ENCODE measurements at regions not wholly inside any gene's neighbourhood (a gene's known extent, or its start where the extent isn't known, plus 50 kb on each side); places are given as distances from the start of the nearest gene placed in this dataset.

- Histone ChIP-seq H3K36me3 (ENCODE audit: control insufficient read depth, insufficient read depth, low read length) (no peaks in the 10 kb centered on the region), H3K4me3 (ENCODE audit: low read depth, low read length) (no peak overlapping the region), H3K27me3 (ENCODE audit: control insufficient read depth, insufficient read depth, low read length) (peaks cover 2% of the 10 kb centered on the region)
- peak; percentile 51 for DNase-seq (ENCODE audit: low read depth)
- no peak for FAIRE-seq
- TF ChIP-seq CTCF (IDR thresholded peaks at IDR 0.05; ENCODE audit: insufficient read depth, low read length, severe bottlenecking) = no peak
These were observed 58.5 kb downstream of the DLL1 start for GRCh38 chr6:170232186-170233002.

DNA sequence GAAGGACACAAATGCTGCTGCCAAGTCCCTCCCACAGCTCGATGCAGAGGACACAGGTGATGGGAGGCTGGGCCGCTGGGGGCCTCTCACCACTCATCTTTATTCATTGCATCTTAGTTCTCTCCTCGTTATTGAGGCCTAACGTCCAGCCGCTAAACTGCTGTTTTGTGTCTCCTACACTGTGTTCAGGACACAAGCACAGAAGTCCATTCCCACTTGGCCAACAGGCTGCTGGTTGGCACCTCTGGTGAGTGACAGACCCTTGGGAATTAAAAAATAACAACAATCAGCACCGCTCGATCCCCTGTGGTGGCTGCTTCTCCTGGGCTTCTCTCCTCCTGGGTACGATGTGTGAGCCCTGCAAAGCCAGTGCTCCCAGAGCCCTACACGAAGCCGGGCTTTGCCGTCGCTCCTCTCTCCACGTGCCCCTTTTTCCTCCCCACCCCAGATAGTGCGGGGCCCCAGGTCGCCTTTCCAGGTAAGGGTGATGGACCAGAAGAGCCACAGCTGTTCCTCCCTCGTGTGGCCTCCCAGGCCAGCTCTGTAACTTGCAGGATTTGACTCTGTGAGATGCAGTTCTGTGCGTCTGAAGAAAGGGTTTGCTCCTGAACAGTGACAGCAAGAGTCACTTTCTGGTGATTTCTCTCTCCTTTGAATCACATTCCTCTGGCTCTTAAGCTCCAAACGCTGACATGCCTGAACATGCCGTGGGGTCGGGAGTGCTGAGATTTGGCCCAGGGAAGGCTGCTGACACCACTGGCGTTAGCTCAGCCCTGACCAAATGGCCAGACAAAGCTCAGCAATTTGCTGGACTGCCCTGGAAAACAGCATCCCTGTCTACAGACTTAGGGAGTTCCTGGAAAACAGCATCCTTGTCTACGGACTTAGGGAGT lies 59.3 kb downstream of the DLL1 start:
- DNase-seq (ENCODE audit: low read depth) = peak; percentile 54
- Histone ChIP-seq H3K4me3 (ENCODE audit: low read depth, low read length) (no peak overlapping the region), H3K27me3 (ENCODE audit: control insufficient read depth, insufficient read depth, low read length) (peaks cover 2% of the 10 kb centered on the region), H3K36me3 (ENCODE audit: control insufficient read depth, insufficient read depth, low read length) (no peaks in the 10 kb centered on the region)
- FAIRE-seq = no peak
- no peak for TF ChIP-seq CTCF (IDR thresholded peaks at IDR 0.05; ENCODE audit: insufficient read depth, low read length, severe bottlenecking)

- Histone ChIP-seq H3K36me3 (ENCODE audit: control insufficient read depth, insufficient read depth, low read length) (no peaks in the 10 kb centered on the region), H3K4me3 (ENCODE audit: low read depth, low read length) (no peak overlapping the region), H3K27me3 (ENCODE audit: control insufficient read depth, insufficient read depth, low read length) (peaks cover 2% of the 10 kb centered on the region)
- FAIRE-seq (no peak), DNase-seq (ENCODE audit: low read depth) (no peak)
- no peak for TF ChIP-seq CTCF (IDR thresholded peaks at IDR 0.05; ENCODE audit: insufficient read depth, low read length, severe bottlenecking)
These were observed 60.2 kb downstream of the DLL1 start for GRCh38 chr6:170230520-170231292.

DNA sequence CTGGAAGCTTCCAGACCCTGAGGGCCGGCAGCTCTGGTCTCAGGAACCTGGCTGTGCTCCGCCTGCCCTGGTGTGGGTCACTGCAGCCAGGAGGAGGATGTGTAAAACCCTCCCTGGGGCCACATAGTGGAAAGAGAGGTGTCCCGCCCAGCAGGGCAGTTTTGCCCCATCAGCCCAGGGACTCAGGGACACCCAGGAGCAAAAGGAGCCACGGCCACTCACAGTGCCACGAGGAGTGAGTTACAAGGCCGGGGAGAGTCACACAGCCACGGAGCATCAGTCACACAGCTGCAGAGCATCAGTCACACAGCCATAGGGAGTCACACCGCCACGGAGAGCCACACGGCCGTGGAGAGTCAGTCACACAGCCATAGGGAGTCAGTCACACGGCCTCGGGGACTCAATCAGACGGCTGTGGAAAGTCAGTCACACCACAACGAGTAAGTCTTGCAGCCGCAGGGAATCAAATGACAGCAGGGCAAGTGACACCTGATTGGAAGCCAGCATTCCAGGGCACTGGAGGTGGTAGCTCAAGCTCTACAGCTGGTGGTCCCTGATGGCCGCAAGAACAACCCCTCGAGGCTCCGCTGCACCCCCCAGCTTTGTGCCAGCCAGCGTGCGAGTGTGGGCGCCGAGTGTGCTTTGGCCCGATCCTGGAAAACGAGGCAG lies 60.9 kb downstream of the DLL1 start:
- DNase-seq (ENCODE audit: low read depth) (no peak), FAIRE-seq (no peak)
- no peak for TF ChIP-seq CTCF (IDR thresholded peaks at IDR 0.05; ENCODE audit: insufficient read depth, low read length, severe bottlenecking)
- Histone ChIP-seq H3K27me3 (ENCODE audit: control insufficient read depth, insufficient read depth, low read length) (peaks cover 2% of the 10 kb centered on the region), H3K4me3 (ENCODE audit: low read depth, low read length) (no peak overlapping the region), H3K36me3 (ENCODE audit: control insufficient read depth, insufficient read depth, low read length) (no peaks in the 10 kb centered on the region)

- H3K36me3 ChIP-seq (ENCODE audit: control insufficient read depth, insufficient read depth, low read length) = no peaks in the 10 kb centered on the region
- FAIRE-seq = no peak
- peaks cover 2% of the 10 kb centered on the region for H3K27me3 ChIP-seq (ENCODE audit: control insufficient read depth, insufficient read depth, low read length)
- TF ChIP-seq CTCF (IDR thresholded peaks at IDR 0.05; ENCODE audit: insufficient read depth, low read length, severe bottlenecking) = no peak
- no peak for DNase-seq (ENCODE audit: low read depth)
- H3K4me3 ChIP-seq (ENCODE audit: low read depth, low read length) = no peak overlapping the region
These were observed 61.5 kb downstream of the DLL1 start for GRCh38 chr6:170229396-170229795.
